Caki2 (cell line): ENCODE measurements at regions not wholly inside any gene's neighbourhood (a gene's known extent, or its start where the extent isn't known, plus 50 kb on each side); places are given as distances from the start of the nearest gene placed in this dataset.

ENCODE experiments used
- DNase-seq: peaks from one replicate; pipeline ENCODE4 v3.0.0-alpha.2; 2015; ENCODE audit warnings: low read depth
- in situ Hi-C: cut with HindIII; loops from 2 replicates; pipeline ENCODE4 v1.10.0; 2016; ENCODE audit warnings: low sequenced_read_pairs, low pct_unique_long_range_greater_than_20kb, mixed read lengths

GRCh38 chr12:24014915-24015832 is 65.7 kb upstream of the SOX5 start:
- in situ Hi-C loops = no loop called here
- no peak for DNase-seq

DNA sequence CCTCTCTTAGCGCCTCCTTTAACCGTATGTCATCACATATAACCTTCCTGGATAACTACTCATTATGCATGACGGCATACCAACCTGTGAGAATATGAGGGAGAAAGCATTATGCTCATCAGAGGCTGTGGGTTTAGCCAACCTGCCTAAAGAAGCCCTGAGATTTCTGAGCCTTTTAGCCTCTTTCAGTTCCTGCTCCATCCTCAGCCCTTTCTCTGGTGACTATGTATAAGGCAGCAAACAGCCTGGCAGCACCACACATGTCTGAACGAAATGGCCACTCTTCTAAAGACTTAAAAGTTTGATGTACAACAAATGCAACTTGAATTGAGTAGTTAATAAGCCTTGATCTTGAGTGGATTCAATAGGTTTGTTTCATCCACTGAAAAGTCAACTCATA is 64.8 kb upstream of the SOX5 start:
- no peak for DNase-seq
- in situ Hi-C loops = no loop called here

- DNase-seq = no peak
- in situ Hi-C loops = no loop called here
Measured at GRCh38 chr12:24012528-24012927, 63.1 kb upstream of the SOX5 start.

DNA sequence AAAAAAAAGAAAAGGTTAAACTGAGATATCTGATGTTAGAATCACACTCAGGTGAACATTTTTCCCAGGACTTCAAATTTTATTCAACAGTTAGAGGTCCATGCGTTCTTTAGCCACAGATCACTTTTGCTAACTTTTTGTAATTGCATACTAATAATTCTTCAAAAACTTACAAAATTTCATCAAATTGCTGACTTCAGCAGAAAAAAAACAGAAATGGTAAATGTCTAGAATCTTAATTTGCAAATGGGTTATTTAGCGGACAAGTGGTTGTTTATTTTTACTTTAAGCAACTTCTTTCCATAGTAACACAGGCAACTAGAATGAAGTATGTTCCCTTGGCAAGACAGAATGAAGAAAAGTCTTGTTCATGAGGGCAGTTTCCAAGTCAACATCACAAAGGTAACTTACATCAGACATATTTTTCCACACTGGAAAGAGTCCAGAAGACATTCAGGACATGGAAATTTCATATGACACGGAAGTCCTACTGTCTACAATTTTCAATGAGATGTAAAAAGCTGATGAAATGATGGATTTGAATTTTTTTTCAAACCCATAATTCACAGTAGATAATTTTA is 62.5 kb upstream of the SOX5 start:
- no peak for DNase-seq
- in situ Hi-C loops = no loop called here

- in situ Hi-C loops = no loop called here
- DNase-seq = no peak
Measured at GRCh38 chr12:24008166-24008565, 58.7 kb upstream of the SOX5 start.
